HepG2 (cell line): ENCODE measurements at regions not wholly inside any gene's neighbourhood (a gene's known extent, or its start where the extent isn't known, plus 50 kb on each side); places are given as distances from the start of the nearest gene placed in this dataset.

Source experiments
- ATF7 ChIP-seq, 2 experiments: fragments of 450-650 bp in 1 of 2; sonication (generic) in 1 of 2; formaldehyde crosslinking in 1 of 2; IDR thresholded peaks; 2 replicates each; pipeline versions ENCODE4 v1.4.0 to v1.6.1; 2016 to 2020; ENCODE audit warnings: antibody characterized with exemption in 1 of 2, mild to moderate bottlenecking in 1 of 2, missing genetic modification reagents in 1 of 2
- CAMTA2 ChIP-seq: sonication (generic); formaldehyde crosslinking; IDR thresholded peaks from 2 replicates; pipeline ENCODE4 v1.4.0; 2020; ENCODE audit warnings: mild to moderate bottlenecking, missing genetic modification reagents, borderline replicate concordance
- CENPT ChIP-seq: sonication (generic); formaldehyde crosslinking; IDR thresholded peaks from 2 replicates; pipeline ENCODE4 v1.8.0; 2022; ENCODE audit warnings: low read depth, mild to moderate bottlenecking, moderate library complexity, missing genetic modification reagents
- ELK4 ChIP-seq: sonication (generic); formaldehyde crosslinking; IDR thresholded peaks from 2 replicates; pipeline ENCODE4 v1.9.0; 2021; ENCODE audit warnings: missing genetic modification reagents, borderline replicate concordance
- FOXP4 ChIP-seq: sonication (generic); formaldehyde crosslinking; IDR thresholded peaks from 2 replicates; pipeline ENCODE4 v1.4.0; 2020; ENCODE audit warnings: missing genetic modification reagents
- KLF12 ChIP-seq: sonication (generic); formaldehyde crosslinking; IDR thresholded peaks from 2 replicates; pipeline ENCODE4 v1.4.0; 2020; ENCODE audit warnings: missing genetic modification reagents, borderline replicate concordance
- NR2F6 ChIP-seq, 2 experiments: IDR thresholded peaks; 2 replicates each; pipeline ENCODE4 v1.6.1; 2016; ENCODE audit warnings: antibody characterized with exemption in 1 of 2, mild to moderate bottlenecking in 1 of 2
- PHF21A ChIP-seq: sonication (generic); formaldehyde crosslinking; IDR thresholded peaks from 2 replicates; pipeline ENCODE4 v1.5.0; 2020; ENCODE audit warnings: mild to moderate bottlenecking, missing genetic modification reagents
- SIX1 ChIP-seq: sonication (generic); formaldehyde crosslinking; IDR thresholded peaks from 2 replicates; pipeline ENCODE4 v1.4.0; 2020; ENCODE audit warnings: missing genetic modification reagents, borderline replicate concordance
- TBX2 ChIP-seq: sonication (generic); formaldehyde crosslinking; IDR thresholded peaks from 2 replicates; pipeline ENCODE4 v1.5.0; 2020; ENCODE audit warnings: missing genetic modification reagents, mild to moderate bottlenecking, borderline replicate concordance
- TCF12 ChIP-seq, 2 experiments: fragments of 450-650 bp in 1 of 2; sonication (generic) in 1 of 2; formaldehyde crosslinking in 1 of 2; IDR thresholded peaks; 2 replicates each; pipeline versions ENCODE4 v1.6.1 to v1.8.0; 2017 to 2022; ENCODE audit warnings: antibody characterized with exemption in 1 of 2, mild to moderate bottlenecking in 1 of 2, missing genetic modification reagents in 1 of 2, moderate library complexity in 1 of 2
- TP53 ChIP-seq: sonication (generic); formaldehyde crosslinking; conservative IDR thresholded peaks from 2 replicates; pipeline ENCODE4 v1.4.0; 2020; ENCODE audit warnings: missing genetic modification reagents
- ZKSCAN8 ChIP-seq: IDR thresholded peaks from 2 replicates; pipeline ENCODE4 v1.6.1; 2016; ENCODE audit warnings: borderline replicate concordance, missing genetic modification reagents, missing compliant biosample characterization
- ZNF234 ChIP-seq: sonication (generic); formaldehyde crosslinking; conservative IDR thresholded peaks from 2 replicates; pipeline ENCODE4 v1.5.1; 2020; ENCODE audit warnings: mild to moderate bottlenecking, missing genetic modification reagents
- ZNF746 ChIP-seq: sonication (generic); formaldehyde crosslinking; IDR thresholded peaks from 2 replicates; pipeline ENCODE4 v1.8.0; 2022; ENCODE audit warnings: mild to moderate bottlenecking, missing genetic modification reagents
- ZNF879 ChIP-seq: sonication (generic); formaldehyde crosslinking; IDR thresholded peaks from 2 replicates; pipeline ENCODE4 v1.8.1; 2023; ENCODE audit warnings: missing genetic modification reagents
- TF ChIP-seq, protein P1 (sequence below): sonication (generic); formaldehyde crosslinking; IDR thresholded peaks from 2 replicates; pipeline ENCODE4 v1.4.0; 2020; ENCODE audit warnings: missing genetic modification reagents
- TF ChIP-seq, protein P2 (sequence below): IDR thresholded peaks from 2 replicates; pipeline ENCODE4 v1.6.1; 2012; ENCODE audit warnings: low read depth, low read length, improper control_type of control experiment

- TF ChIP-seq, protein P1, sequence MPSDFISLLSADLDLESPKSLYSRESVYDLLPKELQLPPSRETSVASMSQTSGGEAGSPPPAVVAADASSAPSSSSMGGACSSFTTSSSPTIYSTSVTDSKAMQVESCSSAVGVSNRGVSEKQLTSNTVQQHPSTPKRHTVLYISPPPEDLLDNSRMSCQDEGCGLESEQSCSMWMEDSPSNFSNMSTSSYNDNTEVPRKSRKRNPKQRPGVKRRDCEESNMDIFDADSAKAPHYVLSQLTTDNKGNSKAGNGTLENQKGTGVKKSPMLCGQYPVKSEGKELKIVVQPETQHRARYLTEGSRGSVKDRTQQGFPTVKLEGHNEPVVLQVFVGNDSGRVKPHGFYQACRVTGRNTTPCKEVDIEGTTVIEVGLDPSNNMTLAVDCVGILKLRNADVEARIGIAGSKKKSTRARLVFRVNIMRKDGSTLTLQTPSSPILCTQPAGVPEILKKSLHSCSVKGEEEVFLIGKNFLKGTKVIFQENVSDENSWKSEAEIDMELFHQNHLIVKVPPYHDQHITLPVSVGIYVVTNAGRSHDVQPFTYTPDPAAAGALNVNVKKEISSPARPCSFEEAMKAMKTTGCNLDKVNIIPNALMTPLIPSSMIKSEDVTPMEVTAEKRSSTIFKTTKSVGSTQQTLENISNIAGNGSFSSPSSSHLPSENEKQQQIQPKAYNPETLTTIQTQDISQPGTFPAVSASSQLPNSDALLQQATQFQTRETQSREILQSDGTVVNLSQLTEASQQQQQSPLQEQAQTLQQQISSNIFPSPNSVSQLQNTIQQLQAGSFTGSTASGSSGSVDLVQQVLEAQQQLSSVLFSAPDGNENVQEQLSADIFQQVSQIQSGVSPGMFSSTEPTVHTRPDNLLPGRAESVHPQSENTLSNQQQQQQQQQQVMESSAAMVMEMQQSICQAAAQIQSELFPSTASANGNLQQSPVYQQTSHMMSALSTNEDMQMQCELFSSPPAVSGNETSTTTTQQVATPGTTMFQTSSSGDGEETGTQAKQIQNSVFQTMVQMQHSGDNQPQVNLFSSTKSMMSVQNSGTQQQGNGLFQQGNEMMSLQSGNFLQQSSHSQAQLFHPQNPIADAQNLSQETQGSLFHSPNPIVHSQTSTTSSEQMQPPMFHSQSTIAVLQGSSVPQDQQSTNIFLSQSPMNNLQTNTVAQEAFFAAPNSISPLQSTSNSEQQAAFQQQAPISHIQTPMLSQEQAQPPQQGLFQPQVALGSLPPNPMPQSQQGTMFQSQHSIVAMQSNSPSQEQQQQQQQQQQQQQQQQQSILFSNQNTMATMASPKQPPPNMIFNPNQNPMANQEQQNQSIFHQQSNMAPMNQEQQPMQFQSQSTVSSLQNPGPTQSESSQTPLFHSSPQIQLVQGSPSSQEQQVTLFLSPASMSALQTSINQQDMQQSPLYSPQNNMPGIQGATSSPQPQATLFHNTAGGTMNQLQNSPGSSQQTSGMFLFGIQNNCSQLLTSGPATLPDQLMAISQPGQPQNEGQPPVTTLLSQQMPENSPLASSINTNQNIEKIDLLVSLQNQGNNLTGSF (CRISPR knock-in tag), result no peak
- 0 out of 2 replicates have a peak, but pooled peaks have one; percentile 13 for TF ChIP-seq FOXP4 (CRISPR knock-in tag)
- no peak for TF ChIP-seq CAMTA2 (CRISPR knock-in tag)
- TF ChIP-seq, protein P2, sequence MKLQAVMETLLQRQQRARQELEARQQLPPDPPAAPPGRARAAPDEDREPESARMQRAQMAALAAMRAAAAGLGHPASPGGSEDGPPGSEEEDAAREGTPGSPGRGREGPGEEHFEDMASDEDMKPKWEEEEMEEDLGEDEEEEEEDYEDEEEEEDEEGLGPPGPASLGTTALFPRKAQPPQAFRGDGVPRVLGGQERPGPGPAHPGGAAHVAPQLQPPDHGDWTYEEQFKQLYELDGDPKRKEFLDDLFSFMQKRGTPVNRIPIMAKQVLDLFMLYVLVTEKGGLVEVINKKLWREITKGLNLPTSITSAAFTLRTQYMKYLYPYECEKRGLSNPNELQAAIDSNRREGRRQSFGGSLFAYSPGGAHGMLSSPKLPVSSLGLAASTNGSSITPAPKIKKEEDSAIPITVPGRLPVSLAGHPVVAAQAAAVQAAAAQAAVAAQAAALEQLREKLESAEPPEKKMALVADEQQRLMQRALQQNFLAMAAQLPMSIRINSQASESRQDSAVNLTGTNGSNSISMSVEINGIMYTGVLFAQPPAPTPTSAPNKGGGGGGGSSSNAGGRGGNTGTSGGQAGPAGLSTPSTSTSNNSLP, result no peak
- no peak for TF ChIP-seq KLF12
- TF ChIP-seq PHF21A, result no peak
- 0 out of 2 replicates have a peak, but pooled peaks have one; percentile 2 for TF ChIP-seq TBX2 (CRISPR knock-in tag)
- TF ChIP-seq TCF12 (IDR thresholded peaks at IDR 0.05), result no peak
- no peak for TF ChIP-seq TCF12 (CRISPR knock-in tag; IDR thresholded peaks at IDR 0.05)
- 0 out of 2 replicates have a peak, but pooled peaks have one; percentile 26 for TF ChIP-seq TP53 (CRISPR knock-in tag)
- no peak for TF ChIP-seq SIX1
- no peak for TF ChIP-seq ATF7 (IDR thresholded peaks at IDR 0.05)
- no peak for TF ChIP-seq ATF7 (CRISPR knock-in tag; IDR thresholded peaks at IDR 0.05)
- TF ChIP-seq ELK4, result no peak
- no peak for TF ChIP-seq NR2F6 (IDR thresholded peaks at IDR 0.05)
- no peak for TF ChIP-seq NR2F6 (CRISPR knock-in tag; IDR thresholded peaks at IDR 0.05)
- TF ChIP-seq ZNF746, result no peak
- no peak for TF ChIP-seq ZNF234 (CRISPR knock-in tag)
- TF ChIP-seq ZNF879 (CRISPR knock-in tag), result no peak
- TF ChIP-seq CENPT (CRISPR knock-in tag), result no peak
- TF ChIP-seq ZKSCAN8, result no peak
Observed at GRCh38 chr15:62390791-62391640, 225.9 kb upstream of the C2CD4B start (continued).
